Stomach (tissue), 8 donors: ENCODE measurements at regions not wholly inside any gene's neighbourhood (a gene's known extent, or its start where the extent isn't known, plus 50 kb on each side); places are given as distances from the start of the nearest gene placed in this dataset.

Source experiments
- DNase-seq, 2 donors: peaks; one replicate each; pipeline versions ENCODE4 v3.0.0 to v3.0.0-alpha.2; 2013 to 2019
- H3K27ac ChIP-seq, 5 donors: fragments of 200-600 bp in 4 of 5; sonication (generic) in 4 of 5; one replicate each; pipeline ENCODE4 v1.5.1; 2013 to 2019; ENCODE audit warnings: mild to moderate bottlenecking in 1 of 5, moderate library complexity in 1 of 5
- H3K27me3 ChIP-seq, 3 donors: fragments of 200-600 bp; sonication (generic); one replicate each; pipeline ENCODE4 v1.5.1; 2017 to 2019; ENCODE audit warnings: mixed run types in 1 of 3
- H3K36me3 ChIP-seq, 4 donors: fragments of 200-600 bp; sonication (generic); 1 replicate in 3 of 4; 2 replicates in 1 of 4; pipeline ENCODE4 v1.5.1; 2016 to 2019
- H3K4me1 ChIP-seq, 4 donors: fragments of 200-600 bp; sonication (generic); one replicate each; pipeline ENCODE4 v1.5.1; 2016 to 2019
- H3K4me3 ChIP-seq, 4 donors: fragments of 200-600 bp; sonication (generic) in 3 of 4; one replicate each; pipeline ENCODE4 v1.5.1; 2016 to 2019; ENCODE audit warnings: mild to moderate bottlenecking in 1 of 4
- H3K9me3 ChIP-seq, 4 donors: fragments of 200-600 bp; sonication (generic); one replicate each; pipeline ENCODE4 v1.5.1; 2016 to 2019
- EP300 ChIP-seq: sonication (generic); formaldehyde crosslinking; IDR thresholded peaks from one replicate; pipeline ENCODE4 v1.6.1; 2017; ENCODE audit warnings: antibody characterized with exemption
- POLR2A ChIP-seq, 4 donors: fragments of 450-650 bp; IDR thresholded peaks; one replicate each; pipeline ENCODE4 v1.6.1; 2016; ENCODE audit warnings: antibody characterized with exemption in 4 of 4, control low read depth in 2 of 4, mild to moderate bottlenecking in 1 of 4, moderate library complexity in 1 of 4
- POLR2AphosphoS5 ChIP-seq, 3 donors: sonication (generic); formaldehyde crosslinking; IDR thresholded peaks; one replicate each; pipeline ENCODE4 v1.6.1; 2016; ENCODE audit warnings: antibody characterized with exemption in 3 of 3
- WGBS, 5 donors: extraction: QIAGEN DNeasy Blood & Tissue Kit in 3 of 5; methylation state at CpG; one replicate each; pipeline versions ENCODE4 v1.1.5 to v1.1.7; 2013 to 2018; 5-methylcytosine and 5-hydroxymethylcytosine counted together
- intact Hi-C: fragments of 100-400 bp; cut with DNase I; formaldehyde crosslinking; loops from one replicate; pipeline ENCODE4 v1.15.1; 2023; ENCODE audit warnings: low total_unique reads
- TF ChIP-seq, protein P1 (sequence below), 7 experiments: fragments of 450-650 bp in 4 of 7; fragments of 200-600 bp in 3 of 7; sonication (generic) in 3 of 7; IDR thresholded peaks; one replicate each; pipeline ENCODE4 v1.5.1; 2016 to 2019; ENCODE audit warnings: antibody characterized with exemption in 7 of 7, control low read depth in 2 of 7, mild to moderate bottlenecking in 1 of 7
- donor health status: healthy with polysubstance abuse.
- donor health status: Bipolar disorder and iron deficiency.
- donor health status: healthy.

DNA sequence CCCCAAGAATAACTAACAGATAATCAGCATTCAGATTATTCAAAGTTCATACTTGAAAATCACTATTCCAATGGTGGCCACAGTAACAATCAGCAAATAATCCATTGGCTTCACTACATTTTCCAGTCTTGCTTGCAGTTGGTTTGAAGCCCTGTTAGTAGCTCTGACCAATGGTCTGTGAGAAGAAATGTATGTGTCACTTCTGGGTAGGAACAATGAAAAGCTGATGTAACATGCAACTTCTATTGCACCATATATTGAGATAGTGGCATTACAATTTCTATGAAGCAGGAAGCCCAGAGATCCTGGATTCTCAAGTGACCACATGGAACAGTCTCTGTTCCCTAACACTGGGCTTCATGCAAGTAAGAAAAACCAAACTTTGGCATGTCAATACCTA is 250.9 kb upstream of the DAB1 start:
- no peaks in the 10 kb centered on the region for H3K27me3 ChIP-seq
- peaks cover 0 to 4% (median 0%) of the 10 kb centered on the region in 4 donors for H3K4me1 ChIP-seq
- TF ChIP-seq POLR2AphosphoS5 (IDR thresholded peaks at IDR 0.05): no peak
- TF ChIP-seq, protein P1, sequence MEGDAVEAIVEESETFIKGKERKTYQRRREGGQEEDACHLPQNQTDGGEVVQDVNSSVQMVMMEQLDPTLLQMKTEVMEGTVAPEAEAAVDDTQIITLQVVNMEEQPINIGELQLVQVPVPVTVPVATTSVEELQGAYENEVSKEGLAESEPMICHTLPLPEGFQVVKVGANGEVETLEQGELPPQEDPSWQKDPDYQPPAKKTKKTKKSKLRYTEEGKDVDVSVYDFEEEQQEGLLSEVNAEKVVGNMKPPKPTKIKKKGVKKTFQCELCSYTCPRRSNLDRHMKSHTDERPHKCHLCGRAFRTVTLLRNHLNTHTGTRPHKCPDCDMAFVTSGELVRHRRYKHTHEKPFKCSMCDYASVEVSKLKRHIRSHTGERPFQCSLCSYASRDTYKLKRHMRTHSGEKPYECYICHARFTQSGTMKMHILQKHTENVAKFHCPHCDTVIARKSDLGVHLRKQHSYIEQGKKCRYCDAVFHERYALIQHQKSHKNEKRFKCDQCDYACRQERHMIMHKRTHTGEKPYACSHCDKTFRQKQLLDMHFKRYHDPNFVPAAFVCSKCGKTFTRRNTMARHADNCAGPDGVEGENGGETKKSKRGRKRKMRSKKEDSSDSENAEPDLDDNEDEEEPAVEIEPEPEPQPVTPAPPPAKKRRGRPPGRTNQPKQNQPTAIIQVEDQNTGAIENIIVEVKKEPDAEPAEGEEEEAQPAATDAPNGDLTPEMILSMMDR (IDR thresholded peaks at IDR 0.05): no peak
- TF ChIP-seq EP300: no peak
- no peak for TF ChIP-seq POLR2A (IDR thresholded peaks at IDR 0.05)
- H3K27ac ChIP-seq: no peak overlapping the region
- H3K9me3 ChIP-seq: no peaks in the 10 kb centered on the region
- DNase-seq: no peak
- intact Hi-C loops: no loop called here
- H3K36me3 ChIP-seq: no peaks in the 10 kb centered on the region
- H3K4me3 ChIP-seq: no peak overlapping the region

DNA sequence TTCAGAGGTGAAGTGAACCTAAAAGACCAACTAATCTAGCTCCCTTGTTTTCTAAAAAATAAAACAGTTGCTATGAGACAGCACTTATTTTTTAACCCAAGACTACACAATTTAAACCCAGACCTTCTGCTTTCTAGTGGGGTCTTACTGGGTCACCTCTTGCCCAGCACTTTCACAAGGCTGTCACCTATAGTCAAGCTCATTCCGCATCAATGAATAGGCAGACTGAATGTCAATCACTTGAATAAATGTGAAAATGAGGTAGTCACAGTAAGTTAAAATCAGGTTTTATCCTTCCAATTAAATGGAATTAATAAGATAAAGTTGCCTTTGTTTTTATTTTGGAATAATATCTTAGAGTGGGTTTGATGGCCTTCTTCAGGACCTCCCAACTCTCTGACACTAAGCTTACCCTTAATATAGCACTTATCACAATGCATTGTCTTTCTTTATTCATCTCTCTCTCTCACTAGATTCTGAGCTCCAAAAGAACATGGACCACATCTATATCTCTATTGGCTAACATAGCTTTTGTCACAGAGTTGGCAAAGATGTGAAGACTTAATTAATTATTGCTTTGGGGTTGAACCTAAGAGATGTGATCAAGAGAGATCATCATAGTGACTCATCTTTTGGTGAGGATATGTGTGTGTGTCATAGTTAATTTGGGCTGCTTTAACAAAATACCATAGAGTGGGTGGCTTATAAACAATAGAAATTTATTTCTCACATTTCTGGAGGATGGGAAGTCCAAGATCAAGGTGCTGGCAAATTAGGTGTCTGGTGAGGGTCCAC is 248.7 kb upstream of the DAB1 start:
- 92 to 98% (median 97%) methylated on average over 1 of the region's 1 CpG for WGBS, 5 donors
- DNase-seq: no peak
- TF ChIP-seq EP300: no peak
- no peak for TF ChIP-seq POLR2AphosphoS5 (IDR thresholded peaks at IDR 0.05)
- no peak for TF ChIP-seq POLR2A (IDR thresholded peaks at IDR 0.05)
- TF ChIP-seq, protein P1 (IDR thresholded peaks at IDR 0.05): no peak
- Histone ChIP-seq H3K4me1 (peaks cover 0 to 4% (median 0%) of the 10 kb centered on the region in 4 donors), H3K36me3 (no peaks in the 10 kb centered on the region), H3K27me3 (no peaks in the 10 kb centered on the region), H3K4me3 (no peak overlapping the region), H3K27ac (no peak overlapping the region), H3K9me3 (no peaks in the 10 kb centered on the region)
- intact Hi-C loops: no loop called here

DNA sequence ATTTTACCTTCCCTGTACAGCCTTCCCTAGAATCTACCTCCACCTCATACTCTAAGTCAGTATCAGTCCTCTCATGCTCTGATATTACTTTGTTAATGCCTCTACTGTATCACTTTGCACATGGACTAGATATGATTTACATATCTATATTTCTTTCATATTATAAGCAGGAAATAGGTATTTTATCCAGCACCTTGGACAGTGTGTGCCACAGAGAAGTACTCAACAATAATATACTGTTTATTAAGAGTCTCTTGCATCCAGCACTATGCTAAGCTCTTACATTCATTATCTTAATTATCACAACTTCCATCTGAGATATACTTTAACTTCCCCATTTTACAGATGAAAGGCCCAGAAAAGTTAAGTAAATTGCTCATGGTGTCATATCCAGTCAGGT is 247.9 kb upstream of the DAB1 start:
- DNase-seq: no peak
- intact Hi-C loops: no loop called here

DNA sequence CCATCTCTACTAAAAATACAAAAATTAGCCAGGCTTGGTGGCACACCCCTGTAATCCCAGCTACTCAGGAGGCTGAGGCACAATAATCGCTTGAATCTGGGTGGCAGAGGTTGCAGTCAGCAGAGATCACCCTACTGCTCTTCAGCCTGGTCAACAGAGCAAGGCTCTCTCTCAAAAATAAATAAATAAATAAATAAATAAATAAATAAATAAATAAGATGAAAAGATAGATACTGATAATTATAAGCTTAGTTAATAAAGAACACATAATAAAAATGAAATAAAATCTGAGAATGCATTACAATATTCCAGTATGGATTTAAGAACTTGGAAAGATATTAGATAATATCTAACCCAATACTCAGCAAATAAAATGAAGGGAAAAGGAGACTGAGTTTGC is 235.9 kb upstream of the DAB1 start:
- DNase-seq: no peak
- H3K4me3 ChIP-seq: no peak overlapping the region
- H3K27me3 ChIP-seq: no peaks in the 10 kb centered on the region
- H3K9me3 ChIP-seq: peaks cover 0 to 6% (median 0%) of the 10 kb centered on the region in 4 donors
- intact Hi-C loops: no loop called here
- TF ChIP-seq POLR2AphosphoS5 (IDR thresholded peaks at IDR 0.05): no peak
- TF ChIP-seq, protein P1 (IDR thresholded peaks at IDR 0.05): no peak
- TF ChIP-seq POLR2A (IDR thresholded peaks at IDR 0.05): no peak
- no peaks in the 10 kb centered on the region for H3K4me1 ChIP-seq
- no peaks in the 10 kb centered on the region for H3K36me3 ChIP-seq
- WGBS, 5 donors: 75 to 100% (median 95%) methylated on average over 1 of the region's 1 CpG
- H3K27ac ChIP-seq: no peak overlapping the region

More for the DNA sequence above, 247.9 kb upstream of the DAB1 start:
- no peaks in the 10 kb centered on the region for H3K9me3 ChIP-seq
- H3K36me3 ChIP-seq: no peaks in the 10 kb centered on the region
- TF ChIP-seq POLR2AphosphoS5 (IDR thresholded peaks at IDR 0.05): no peak
- TF ChIP-seq, protein P1 (IDR thresholded peaks at IDR 0.05): no peak
- TF ChIP-seq POLR2A (IDR thresholded peaks at IDR 0.05): no peak
- peaks cover 0 to 4% (median 0%) of the 10 kb centered on the region in 4 donors for H3K4me1 ChIP-seq
- H3K27ac ChIP-seq: no peak overlapping the region
- H3K4me3 ChIP-seq: no peak overlapping the region
- H3K27me3 ChIP-seq: no peaks in the 10 kb centered on the region
